Thoracic aorta (tissue), 2 donors: ENCODE measurements at regions not wholly inside any gene's neighbourhood (a gene's known extent, or its start where the extent isn't known, plus 50 kb on each side); places are given as distances from the start of the nearest gene placed in this dataset.

Experiments used
- ATAC-seq: fragments of 150-250 bp; one replicate; pipeline ENCODE4 v1.8.0; 2017; ENCODE audit warnings: low read depth; ENCODE audit not compliant: insufficient number of reproducible peaks, low FRiP score
- DNase-seq: peaks from one replicate; pipeline ENCODE4 v3.0.0-alpha.2; 2020; ENCODE audit warnings: low spot score
- H3K27ac ChIP-seq, 2 donors: fragments of 200-600 bp; sonication (generic); 1 replicate in 1 of 2; 2 replicates in 1 of 2; pipeline ENCODE4 v1.5.1; 2016; ENCODE audit warnings: mild to moderate bottlenecking in 2 of 2, moderate library complexity in 2 of 2
- H3K27me3 ChIP-seq: fragments of 200-600 bp; sonication (generic); replicated peaks from 2 replicates; pipeline ENCODE4 v1.6.0; 2016; ENCODE audit warnings: mild to moderate bottlenecking; ENCODE audit not compliant: insufficient read depth
- H3K36me3 ChIP-seq: fragments of 200-600 bp; sonication (generic); one replicate; pipeline ENCODE4 v1.5.1; 2016
- H3K4me1 ChIP-seq, 2 donors: fragments of 200-600 bp; sonication (generic); 1 replicate in 1 of 2; 2 replicates in 1 of 2; pipeline versions ENCODE4 v1.5.1 to v1.6.0; 2016; ENCODE audit warnings: low read depth in 2 of 2, mild to moderate bottlenecking in 1 of 2; ENCODE audit not compliant: control insufficient read depth in 1 of 2
- H3K4me3 ChIP-seq: fragments of 200-600 bp; sonication (generic); 2 replicates; pipeline ENCODE4 v1.5.1; 2016; ENCODE audit warnings: mild to moderate bottlenecking
- H3K9me3 ChIP-seq: fragments of 200-600 bp; sonication (generic); 2 replicates; pipeline ENCODE4 v1.5.1; 2016
- TF ChIP-seq, protein P1 (sequence below): fragments of 200-600 bp; sonication (generic); IDR thresholded peaks from one replicate; pipeline ENCODE4 v1.5.1; 2019; ENCODE audit warnings: antibody characterized with exemption

DNA sequence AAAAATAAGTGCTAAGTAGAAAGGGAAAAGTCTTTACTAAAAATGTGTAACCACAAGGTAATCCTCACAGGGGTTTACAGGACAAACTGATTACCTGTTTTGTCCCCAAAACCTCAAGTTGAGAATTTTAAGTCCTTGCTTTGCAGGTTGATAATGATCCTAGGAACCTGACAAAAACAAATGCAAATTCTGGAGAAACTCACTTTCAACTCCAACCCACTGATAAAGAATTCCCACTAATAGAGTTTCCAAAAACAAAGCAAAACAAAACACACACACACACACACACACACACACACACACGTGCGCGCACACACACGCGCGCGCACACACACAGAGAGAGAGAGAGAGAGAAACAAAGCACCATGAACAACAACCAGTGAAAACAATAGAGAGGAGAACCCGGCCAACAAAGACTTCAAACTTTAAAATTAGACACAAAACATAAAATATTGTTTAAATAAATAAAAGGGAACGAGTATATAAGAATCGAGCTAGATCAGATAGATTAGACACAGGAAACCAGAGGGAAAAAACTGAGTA, 187.0 kb upstream of the FOXN3 start:
- H3K4me3 ChIP-seq, result peak overlapping the region; percentile 18
- peak overlapping the region in 1 of 2 donors; percentile 39 for H3K27ac ChIP-seq
- DNase-seq, result no peak

DNA sequence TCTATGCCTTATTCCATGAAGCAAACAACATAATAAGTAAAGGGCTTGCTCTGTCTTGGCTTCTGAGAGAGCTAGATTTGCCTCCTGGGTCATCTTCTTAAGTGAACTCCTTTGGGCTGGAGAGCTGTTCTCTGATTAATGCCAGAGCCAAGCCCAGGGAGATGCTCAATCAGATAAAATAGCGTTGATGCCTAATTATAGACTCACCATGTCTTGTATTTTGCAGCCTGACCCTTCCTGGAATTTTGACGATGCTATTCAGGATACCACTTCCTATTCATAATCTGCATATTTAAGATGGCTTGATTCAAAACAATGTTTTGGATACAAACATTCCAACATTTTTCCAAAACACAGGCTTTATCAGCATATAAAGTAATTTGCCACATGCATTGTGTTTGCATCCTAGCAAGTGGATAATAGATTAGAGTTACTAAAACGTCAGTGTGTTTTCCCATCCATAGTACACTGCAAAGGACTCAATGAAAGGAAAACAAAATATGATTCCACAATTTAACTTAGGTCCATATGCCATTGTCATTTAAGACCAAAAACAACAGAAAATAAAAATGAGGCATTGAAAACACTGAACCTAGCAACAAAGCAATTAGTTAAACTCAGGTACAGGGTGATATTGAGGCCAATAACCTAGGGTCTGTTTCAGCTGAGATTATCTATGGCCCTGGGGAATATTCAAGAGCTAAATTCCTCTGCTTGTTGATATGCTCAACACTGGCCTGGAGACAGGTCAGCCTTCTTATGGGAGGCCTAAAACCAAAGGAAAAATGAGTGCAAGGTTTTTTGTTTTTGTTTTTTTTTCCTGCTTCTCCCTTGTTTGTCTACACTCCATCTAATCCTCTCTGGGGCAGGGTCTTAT, 184.2 kb upstream of the FOXN3 start:
- Histone ChIP-seq H3K36me3 (no peaks in the 10 kb centered on the region), H3K4me1 (peaks cover 14 to 15% of the 10 kb centered on the region in 2 donors), H3K27me3 (no peaks in the 10 kb centered on the region), H3K27ac (no peak overlapping the region), H3K4me3 (no peak overlapping the region), H3K9me3 (peaks cover 28% of the 10 kb centered on the region)
- ATAC-seq (no peak), DNase-seq (no peak)
- TF ChIP-seq, protein P1, sequence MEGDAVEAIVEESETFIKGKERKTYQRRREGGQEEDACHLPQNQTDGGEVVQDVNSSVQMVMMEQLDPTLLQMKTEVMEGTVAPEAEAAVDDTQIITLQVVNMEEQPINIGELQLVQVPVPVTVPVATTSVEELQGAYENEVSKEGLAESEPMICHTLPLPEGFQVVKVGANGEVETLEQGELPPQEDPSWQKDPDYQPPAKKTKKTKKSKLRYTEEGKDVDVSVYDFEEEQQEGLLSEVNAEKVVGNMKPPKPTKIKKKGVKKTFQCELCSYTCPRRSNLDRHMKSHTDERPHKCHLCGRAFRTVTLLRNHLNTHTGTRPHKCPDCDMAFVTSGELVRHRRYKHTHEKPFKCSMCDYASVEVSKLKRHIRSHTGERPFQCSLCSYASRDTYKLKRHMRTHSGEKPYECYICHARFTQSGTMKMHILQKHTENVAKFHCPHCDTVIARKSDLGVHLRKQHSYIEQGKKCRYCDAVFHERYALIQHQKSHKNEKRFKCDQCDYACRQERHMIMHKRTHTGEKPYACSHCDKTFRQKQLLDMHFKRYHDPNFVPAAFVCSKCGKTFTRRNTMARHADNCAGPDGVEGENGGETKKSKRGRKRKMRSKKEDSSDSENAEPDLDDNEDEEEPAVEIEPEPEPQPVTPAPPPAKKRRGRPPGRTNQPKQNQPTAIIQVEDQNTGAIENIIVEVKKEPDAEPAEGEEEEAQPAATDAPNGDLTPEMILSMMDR, result no peak

More for the DNA sequence above, 187.0 kb upstream of the FOXN3 start:
- Histone ChIP-seq H3K36me3 (no peaks in the 10 kb centered on the region), H3K4me1 (peaks cover 14 to 15% of the 10 kb centered on the region in 2 donors), H3K27me3 (no peaks in the 10 kb centered on the region), H3K9me3 (peaks cover 10% of the 10 kb centered on the region)
- no peak for ATAC-seq
- TF ChIP-seq, protein P1, result no peak

DNA sequence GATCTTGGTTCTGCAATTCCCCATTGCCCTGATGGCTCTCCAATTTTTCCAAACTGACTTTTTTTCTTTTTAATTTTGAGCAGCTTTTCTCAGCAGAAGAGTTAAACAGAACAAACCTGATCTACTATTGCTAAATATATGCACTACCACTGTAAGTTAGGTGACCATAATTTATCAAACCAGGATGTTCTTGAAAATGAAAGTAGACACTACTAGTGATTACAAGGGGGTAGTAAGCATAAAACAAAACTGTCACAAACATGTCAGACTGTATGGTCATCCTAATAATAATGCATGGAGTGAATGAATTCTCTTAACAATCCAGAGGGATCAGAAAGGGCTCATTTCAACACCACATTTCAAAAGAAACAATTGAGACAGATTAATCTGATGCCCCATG, 183.0 kb upstream of the FOXN3 start:
- Histone ChIP-seq H3K9me3 (peaks cover 28% of the 10 kb centered on the region), H3K36me3 (no peaks in the 10 kb centered on the region), H3K27me3 (no peaks in the 10 kb centered on the region), H3K4me1 (peaks cover 14 to 15% of the 10 kb centered on the region in 2 donors), H3K4me3 (no peak overlapping the region), H3K27ac (no peak overlapping the region)
- ATAC-seq (no peak), DNase-seq (no peak)
- TF ChIP-seq, protein P1, result no peak

DNA sequence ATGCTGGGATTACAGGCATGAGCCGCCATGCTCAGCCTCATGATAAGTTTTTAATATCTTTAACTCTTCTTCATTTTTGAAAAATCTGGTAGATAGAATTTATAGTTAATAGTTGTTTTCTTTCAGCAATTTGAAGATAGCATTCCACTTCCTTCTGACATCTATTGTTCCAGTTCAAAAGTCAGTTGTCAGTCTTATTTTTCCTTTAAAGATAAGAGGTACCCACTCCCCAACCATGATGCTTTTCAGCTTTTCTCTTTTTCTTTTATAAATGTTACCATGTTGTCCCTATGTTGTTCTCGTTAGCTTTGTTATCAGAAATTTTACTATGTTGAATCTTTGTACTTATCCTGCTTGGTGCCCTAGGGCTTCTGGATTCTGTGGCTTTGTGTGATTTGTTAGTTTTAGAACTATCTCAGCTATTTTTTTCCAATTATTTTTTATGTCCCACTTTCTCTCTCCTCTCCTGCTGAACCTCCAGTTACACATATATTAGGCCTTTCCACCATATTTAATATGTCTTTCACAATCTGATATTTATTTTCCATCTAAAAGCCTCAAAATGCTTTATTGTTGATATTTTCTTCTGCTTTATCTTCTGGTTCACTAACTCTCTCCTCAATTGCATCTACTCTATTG, 181.6 kb upstream of the FOXN3 start:
- ATAC-seq (no peak), DNase-seq (no peak)
- peaks cover 28% of the 10 kb centered on the region for H3K9me3 ChIP-seq
- H3K27me3 ChIP-seq, result no peaks in the 10 kb centered on the region
- TF ChIP-seq, protein P1, result no peak
- no peak overlapping the region for H3K27ac ChIP-seq
- H3K4me1 ChIP-seq, result peaks cover 14% of the 10 kb centered on the region in 2 donors
- no peaks in the 10 kb centered on the region for H3K36me3 ChIP-seq
- no peak overlapping the region for H3K4me3 ChIP-seq

DNA sequence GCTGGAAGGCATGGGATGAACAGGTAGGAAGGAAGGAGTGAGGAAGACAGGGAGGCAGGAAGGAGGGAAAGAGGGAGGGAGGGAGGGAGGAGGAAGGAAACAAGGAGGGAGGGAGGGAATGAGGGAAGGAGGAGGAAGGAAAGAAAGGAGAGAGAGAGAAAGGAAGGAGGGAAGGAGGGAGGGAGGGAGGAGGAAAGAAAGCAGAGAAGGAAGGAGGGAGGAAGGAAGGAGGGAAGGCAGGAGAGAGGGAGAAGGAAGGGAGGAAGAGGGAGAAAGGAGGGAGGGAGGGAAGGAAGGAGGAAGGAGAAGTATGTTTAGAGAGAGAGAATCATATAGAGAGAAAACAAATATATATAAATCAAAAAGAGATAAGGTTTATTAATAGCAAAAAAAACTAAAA, 175.9 kb upstream of the FOXN3 start:
- ATAC-seq, result no peak
- no peak for DNase-seq
- Histone ChIP-seq H3K4me3 (no peak overlapping the region), H3K4me1 (no peaks in the 10 kb centered on the region), H3K27me3 (no peaks in the 10 kb centered on the region), H3K9me3 (peaks cover 9% of the 10 kb centered on the region), H3K36me3 (no peaks in the 10 kb centered on the region), H3K27ac (no peak overlapping the region)
- TF ChIP-seq, protein P1, result no peak
